SK-N-SH (cell line): ENCODE measurements at regions not wholly inside any gene's neighbourhood (a gene's known extent, or its start where the extent isn't known, plus 50 kb on each side); places are given as distances from the start of the nearest gene placed in this dataset.

Source experiments
- CTCF ChIA-PET: fragments of 300-600, 350-600 bp; formaldehyde crosslinking; extraction: SDS; loops from one replicate; lab custom pipeline; 2021; lab: Yijun Ruan, JAX
- POLR2A ChIA-PET: fragments of 350-600 bp; sonication (Branson Sonifier 250); formaldehyde crosslinking; extraction: SDS; loops from one replicate; lab custom pipeline; 2020; ENCODE audit warnings: antibody characterized with exemption, inconsistent platforms; lab: Yijun Ruan, JAX
- DNase-seq: peaks from one replicate; pipeline ENCODE4 v3.0.0; 2012
- H2AFZ ChIP-seq: fragments of 200-600 bp; sonication (generic); 2 replicates; pipeline ENCODE4 v1.8.1; 2016; ENCODE audit warnings: antibody characterized with exemption, mild to moderate bottlenecking, low read depth
- H3F3A ChIP-seq: fragments of 200-600 bp; sonication (generic); replicated peaks from 2 replicates; pipeline ENCODE3; 2016; ENCODE audit warnings: antibody characterized with exemption, mild to moderate bottlenecking; ENCODE audit not compliant: insufficient read depth
- H3K27ac ChIP-seq, 2 experiments: fragments of 200-500 bp in 1 of 2; fragments of 200-600 bp in 1 of 2; sonication (Bioruptor generic) in 1 of 2; sonication (generic), shearing (Covaris generic) in 1 of 2; 2 replicates each; pipeline versions ENCODE4 v1.5.1 to v1.6.1; 2014 to 2016; ENCODE audit warnings: low read depth in 2 of 2, inconsistent platforms in 1 of 2, low read length in 1 of 2, mild to moderate bottlenecking in 1 of 2, mixed read lengths in 1 of 2
- H3K27me3 ChIP-seq: fragments of 200-600 bp; sonication (generic), shearing (Covaris generic); 2 replicates; pipeline ENCODE4 v1.6.1; 2016; ENCODE audit warnings: mixed run types; ENCODE audit not compliant: insufficient read depth
- H3K36me3 ChIP-seq, 2 experiments: fragments of 200-500 bp in 1 of 2; fragments of 200-600 bp in 1 of 2; sonication (Bioruptor generic) in 1 of 2; sonication (generic) in 1 of 2; replicated peaks in 1 of 2; 2 replicates each; pipeline versions ENCODE3 to v1.5.1; 2014 to 2016; ENCODE audit warnings: low read length in 1 of 2, mild to moderate bottlenecking in 1 of 2; ENCODE audit not compliant: insufficient read depth in 2 of 2, control insufficient read depth in 1 of 2
- H3K4me1 ChIP-seq, 2 experiments: fragments of 200-500 bp in 1 of 2; fragments of 200-600 bp in 1 of 2; sonication (Bioruptor generic) in 1 of 2; sonication (generic), shearing (Covaris generic) in 1 of 2; 2 replicates each; pipeline versions ENCODE4 v1.5.1 to v1.6.1; 2014 to 2016; ENCODE audit warnings: low read depth in 1 of 2, low read length in 1 of 2, mixed run types in 1 of 2; ENCODE audit not compliant: insufficient read depth in 2 of 2, control insufficient read depth in 1 of 2
- H3K4me2 ChIP-seq: fragments of 200-600 bp; sonication (generic), shearing (Covaris generic); 2 replicates; pipeline ENCODE4 v1.6.1; 2017; ENCODE audit warnings: mixed run types
- H3K4me3 ChIP-seq, 2 experiments: fragments of 200-500 bp in 1 of 2; fragments of 200-600 bp in 1 of 2; sonication (Bioruptor generic) in 1 of 2; sonication (generic), shearing (Covaris generic) in 1 of 2; 2 replicates each; pipeline versions ENCODE4 v1.5.1 to v1.8.1; 2014 to 2016; ENCODE audit warnings: low read depth in 2 of 2, inconsistent platforms in 1 of 2, low read length in 1 of 2, mild to moderate bottlenecking in 1 of 2, mixed read lengths in 1 of 2, moderate library complexity in 1 of 2
- H3K79me2 ChIP-seq: fragments of 200-600 bp; sonication (generic); 2 replicates; pipeline ENCODE4 v1.8.1; 2017; ENCODE audit warnings: mild to moderate bottlenecking; ENCODE audit not compliant: insufficient read depth
- H3K9ac ChIP-seq: fragments of 200-600 bp; sonication (generic); 2 replicates; pipeline ENCODE4 v1.6.1; 2017; ENCODE audit warnings: mixed run types
- H3K9me2 ChIP-seq: fragments of 200-600 bp; sonication (generic); 2 replicates; pipeline ENCODE4 v1.6.1; 2017; ENCODE audit warnings: mixed run types
- H3K9me3 ChIP-seq: fragments of 200-600 bp; sonication (generic); 2 replicates; pipeline ENCODE4 v1.6.1; 2017; ENCODE audit warnings: mixed run types, mild to moderate bottlenecking, moderate library complexity
- H4K20me1 ChIP-seq: fragments of 200-600 bp; sonication (generic); 2 replicates; pipeline ENCODE4 v1.6.1; 2017; ENCODE audit warnings: mild to moderate bottlenecking, mixed run types; ENCODE audit not compliant: insufficient read depth
- CHD2 ChIP-seq: fragments of 150-350 bp; IDR thresholded peaks from 2 replicates; pipeline ENCODE4 v1.6.1; 2018; ENCODE audit warnings: low read length; ENCODE audit not compliant: partially characterized antibody
- ELF1 ChIP-seq: IDR thresholded peaks from 2 replicates; pipeline ENCODE4 v1.4.0; 2012
- EP300 ChIP-seq, 2 experiments: IDR thresholded peaks; 2 replicates each; pipeline versions ENCODE4 v1.4.0 to v1.6.1; 2012; ENCODE audit warnings: borderline replicate concordance in 1 of 2, low read depth in 1 of 2, low read length in 1 of 2
- FOXM1 ChIP-seq: IDR thresholded peaks from 2 replicates; pipeline ENCODE4 v1.4.0; 2012; ENCODE audit warnings: low read depth, mild to moderate bottlenecking
- GABPA ChIP-seq: IDR thresholded peaks from 2 replicates; pipeline ENCODE4 v1.4.0; 2012; ENCODE audit warnings: low read depth, mild to moderate bottlenecking
- GATA2 ChIP-seq: sonication (generic); formaldehyde crosslinking; IDR thresholded peaks from 2 replicates; pipeline ENCODE4 v1.5.0; 2020; ENCODE audit warnings: mild to moderate bottlenecking, missing genetic modification reagents
- RFX5 ChIP-seq: IDR thresholded peaks from 2 replicates; pipeline ENCODE4 v1.6.1; 2012; ENCODE audit warnings: mild to moderate bottlenecking, improper control_type of control experiment, low read length
- SMC3 ChIP-seq: IDR thresholded peaks from 2 replicates; pipeline ENCODE4 v1.6.1; 2012; ENCODE audit warnings: low read depth, low read length, improper control_type of control experiment
- WGBS: methylation state at CpG from one replicate; pipeline ENCODE4 v1.1.6; 2017; ENCODE audit warnings: low lambda C conversion rate; 5-methylcytosine and 5-hydroxymethylcytosine counted together
- TF ChIP-seq, protein P1 (sequence below): IDR thresholded peaks from 2 replicates; pipeline ENCODE4; 2012
- TF ChIP-seq, protein P2 (sequence below): IDR thresholded peaks from 2 replicates; pipeline ENCODE4 v1.4.0; 2012; ENCODE audit warnings: low read depth, borderline replicate concordance
- TF ChIP-seq, protein P3 (sequence below): IDR thresholded peaks from 2 replicates; pipeline ENCODE4 v1.4.0; 2012; ENCODE audit warnings: low read depth

DNA sequence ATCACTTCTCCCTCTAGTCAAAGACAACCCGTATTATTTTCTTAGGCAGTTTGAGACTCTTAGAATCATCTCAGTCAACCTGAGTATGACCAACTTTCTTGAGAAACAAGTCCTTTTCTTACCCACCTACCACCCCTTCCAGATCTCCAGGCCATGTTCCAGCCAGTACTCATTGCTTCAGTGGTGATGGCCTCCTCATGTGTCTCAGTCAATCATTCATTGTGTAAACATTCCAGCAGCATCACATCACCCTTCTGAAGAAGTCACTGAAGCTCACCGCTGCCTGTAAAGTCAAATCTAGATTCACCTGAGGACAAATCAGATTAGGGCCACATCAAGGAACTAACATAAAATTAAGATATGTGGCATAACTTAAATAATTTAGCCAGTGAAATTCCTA is 467.2 kb upstream of the NRP1 start:
- Histone ChIP-seq H3K9me3 (no peaks in the 10 kb centered on the region), H3K4me1 (no peaks in the 10 kb centered on the region; a peak in 1 of 4 replicates), H3K79me2 (no peaks in the 10 kb centered on the region), H3K27ac (no peak overlapping the region), H3K4me2 (no peak overlapping the region), H3K9me2 (no peaks in the 10 kb centered on the region), H3K36me3 (no peaks in the 10 kb centered on the region), H3K9ac (no peak overlapping the region), H2AFZ (no peak overlapping the region), H3K27me3 (no peaks in the 10 kb centered on the region), H3F3A (no peaks in the 10 kb centered on the region)
- DNase-seq: no peak
- POLR2A ChIA-PET: no interaction called here
- CTCF ChIA-PET: interaction anchor here (0.6 kb wide), 1 partner anchor 19 kb away, joined by 3 read pairs; no protein-coding TSS in a partner anchor
- TF ChIP-seq EP300 (IDR thresholded peaks at IDR 0.05; ENCODE audit: borderline replicate concordance in 1 of 2, low read depth in 1 of 2, low read length in 1 of 2): no peak
- no peak for TF ChIP-seq SMC3
- TF ChIP-seq ELF1: no peak
- no peak for TF ChIP-seq RFX5
- TF ChIP-seq, protein P1, sequence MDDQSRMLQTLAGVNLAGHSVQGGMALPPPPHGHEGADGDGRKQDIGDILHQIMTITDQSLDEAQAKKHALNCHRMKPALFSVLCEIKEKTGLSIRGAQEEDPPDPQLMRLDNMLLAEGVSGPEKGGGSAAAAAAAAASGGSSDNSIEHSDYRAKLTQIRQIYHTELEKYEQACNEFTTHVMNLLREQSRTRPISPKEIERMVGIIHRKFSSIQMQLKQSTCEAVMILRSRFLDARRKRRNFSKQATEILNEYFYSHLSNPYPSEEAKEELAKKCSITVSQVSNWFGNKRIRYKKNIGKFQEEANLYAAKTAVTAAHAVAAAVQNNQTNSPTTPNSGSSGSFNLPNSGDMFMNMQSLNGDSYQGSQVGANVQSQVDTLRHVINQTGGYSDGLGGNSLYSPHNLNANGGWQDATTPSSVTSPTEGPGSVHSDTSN: peak; percentile 41
- TF ChIP-seq, protein P2, sequence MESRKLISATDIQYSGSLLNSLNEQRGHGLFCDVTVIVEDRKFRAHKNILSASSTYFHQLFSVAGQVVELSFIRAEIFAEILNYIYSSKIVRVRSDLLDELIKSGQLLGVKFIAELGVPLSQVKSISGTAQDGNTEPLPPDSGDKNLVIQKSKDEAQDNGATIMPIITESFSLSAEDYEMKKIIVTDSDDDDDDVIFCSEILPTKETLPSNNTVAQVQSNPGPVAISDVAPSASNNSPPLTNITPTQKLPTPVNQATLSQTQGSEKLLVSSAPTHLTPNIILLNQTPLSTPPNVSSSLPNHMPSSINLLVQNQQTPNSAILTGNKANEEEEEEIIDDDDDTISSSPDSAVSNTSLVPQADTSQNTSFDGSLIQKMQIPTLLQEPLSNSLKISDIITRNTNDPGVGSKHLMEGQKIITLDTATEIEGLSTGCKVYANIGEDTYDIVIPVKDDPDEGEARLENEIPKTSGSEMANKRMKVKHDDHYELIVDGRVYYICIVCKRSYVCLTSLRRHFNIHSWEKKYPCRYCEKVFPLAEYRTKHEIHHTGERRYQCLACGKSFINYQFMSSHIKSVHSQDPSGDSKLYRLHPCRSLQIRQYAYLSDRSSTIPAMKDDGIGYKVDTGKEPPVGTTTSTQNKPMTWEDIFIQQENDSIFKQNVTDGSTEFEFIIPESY: no peak
- TF ChIP-seq, all 33 proteins: peak for 1
- 74% methylated on average over 2 of the region's 2 CpGs for WGBS
- Histone ChIP-seq H3K4me3 (no peak overlapping the region), H4K20me1 (no peaks in the 10 kb centered on the region)

DNA sequence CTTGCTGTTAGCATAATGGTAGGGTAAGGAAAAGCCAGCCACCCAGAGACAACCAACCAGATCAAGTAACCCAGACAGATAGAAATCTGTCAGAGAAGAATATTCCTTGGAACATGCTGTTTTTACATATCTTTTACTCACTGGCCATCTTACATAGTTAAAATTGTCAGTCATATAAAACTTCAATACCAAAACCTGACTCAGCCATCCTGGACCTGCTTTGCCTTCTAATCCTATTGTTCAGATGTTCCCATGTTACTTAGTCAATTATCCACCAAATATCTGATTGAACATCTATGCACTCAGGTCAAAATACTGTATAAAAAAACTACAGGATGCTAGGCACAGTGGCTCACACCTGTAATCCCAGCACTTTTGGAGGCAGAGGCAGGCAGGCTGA is 466.5 kb upstream of the NRP1 start:
- no peak overlapping the region for H2AFZ ChIP-seq
- no peaks in the 10 kb centered on the region for H3K79me2 ChIP-seq
- no peaks in the 10 kb centered on the region for H3K9me2 ChIP-seq
- H3K27ac ChIP-seq: no peak overlapping the region
- ChIA-PET POLR2A (no interaction called here), CTCF (no interaction called here)
- H4K20me1 ChIP-seq: no peaks in the 10 kb centered on the region
- H3K9me3 ChIP-seq: no peaks in the 10 kb centered on the region
- TF ChIP-seq CHD2 (no peak), FOXM1 (no peak), GATA2 (CRISPR knock-in tag) (no peak), GABPA (no peak), SMC3 (no peak)
- TF ChIP-seq, protein P3, sequence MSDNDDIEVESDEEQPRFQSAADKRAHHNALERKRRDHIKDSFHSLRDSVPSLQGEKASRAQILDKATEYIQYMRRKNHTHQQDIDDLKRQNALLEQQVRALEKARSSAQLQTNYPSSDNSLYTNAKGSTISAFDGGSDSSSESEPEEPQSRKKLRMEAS: no peak
- DNase-seq: no peak
- H3K4me1 ChIP-seq: no peaks in the 10 kb centered on the region; a peak in 1 of 4 replicates
- H3F3A ChIP-seq: no peaks in the 10 kb centered on the region
- no peaks in the 10 kb centered on the region for H3K36me3 ChIP-seq
- no peaks in the 10 kb centered on the region for H3K27me3 ChIP-seq
- no peak overlapping the region for H3K4me2 ChIP-seq
- no peak overlapping the region for H3K9ac ChIP-seq
- H3K4me3 ChIP-seq: no peak overlapping the region
